ENCODE measurements at regions not wholly inside any gene's neighbourhood (a gene's known extent, or its start where the extent isn't known, plus 50 kb on each side); places are given as distances from the start of the nearest gene placed in this dataset.

GRCh38 chr3:18650731-18651130 lies 225.6 kb upstream of the SATB1 start:
- TF ChIP-seq CTCF (conservative IDR thresholded peaks at IDR 0.05) (no peak), EZH2 (IDR thresholded peaks at IDR 0.05; ENCODE audit: low read depth) (no peak)
